SK-N-SH (cell line): ENCODE measurements at regions not wholly inside any gene's neighbourhood (a gene's known extent, or its start where the extent isn't known, plus 50 kb on each side); places are given as distances from the start of the nearest gene placed in this dataset.

Experiments
- CTCF ChIA-PET: fragments of 300-600, 350-600 bp; formaldehyde crosslinking; extraction: SDS; loops from one replicate; lab custom pipeline; 2021; lab: Yijun Ruan, JAX
- POLR2A ChIA-PET: fragments of 350-600 bp; sonication (Branson Sonifier 250); formaldehyde crosslinking; extraction: SDS; loops from one replicate; lab custom pipeline; 2020; ENCODE audit warnings: antibody characterized with exemption, inconsistent platforms; lab: Yijun Ruan, JAX
- DNase-seq: peaks from one replicate; pipeline ENCODE4 v3.0.0; 2012
- H2AFZ ChIP-seq: fragments of 200-600 bp; sonication (generic); 2 replicates; pipeline ENCODE4 v1.8.1; 2016; ENCODE audit warnings: antibody characterized with exemption, mild to moderate bottlenecking, low read depth
- H3F3A ChIP-seq: fragments of 200-600 bp; sonication (generic); replicated peaks from 2 replicates; pipeline ENCODE3; 2016; ENCODE audit warnings: antibody characterized with exemption, mild to moderate bottlenecking; ENCODE audit not compliant: insufficient read depth
- H3K27ac ChIP-seq, 2 experiments: fragments of 200-500 bp in 1 of 2; fragments of 200-600 bp in 1 of 2; sonication (Bioruptor generic) in 1 of 2; sonication (generic), shearing (Covaris generic) in 1 of 2; 2 replicates each; pipeline versions ENCODE4 v1.5.1 to v1.6.1; 2014 to 2016; ENCODE audit warnings: low read depth in 2 of 2, inconsistent platforms in 1 of 2, low read length in 1 of 2, mild to moderate bottlenecking in 1 of 2, mixed read lengths in 1 of 2
- H3K27me3 ChIP-seq: fragments of 200-600 bp; sonication (generic), shearing (Covaris generic); 2 replicates; pipeline ENCODE4 v1.6.1; 2016; ENCODE audit warnings: mixed run types; ENCODE audit not compliant: insufficient read depth
- H3K36me3 ChIP-seq, 2 experiments: fragments of 200-500 bp in 1 of 2; fragments of 200-600 bp in 1 of 2; sonication (Bioruptor generic) in 1 of 2; sonication (generic) in 1 of 2; replicated peaks in 1 of 2; 2 replicates each; pipeline versions ENCODE3 to v1.5.1; 2014 to 2016; ENCODE audit warnings: low read length in 1 of 2, mild to moderate bottlenecking in 1 of 2; ENCODE audit not compliant: insufficient read depth in 2 of 2, control insufficient read depth in 1 of 2
- H3K4me1 ChIP-seq, 2 experiments: fragments of 200-500 bp in 1 of 2; fragments of 200-600 bp in 1 of 2; sonication (Bioruptor generic) in 1 of 2; sonication (generic), shearing (Covaris generic) in 1 of 2; 2 replicates each; pipeline versions ENCODE4 v1.5.1 to v1.6.1; 2014 to 2016; ENCODE audit warnings: low read depth in 1 of 2, low read length in 1 of 2, mixed run types in 1 of 2; ENCODE audit not compliant: insufficient read depth in 2 of 2, control insufficient read depth in 1 of 2
- H3K4me2 ChIP-seq: fragments of 200-600 bp; sonication (generic), shearing (Covaris generic); 2 replicates; pipeline ENCODE4 v1.6.1; 2017; ENCODE audit warnings: mixed run types
- H3K4me3 ChIP-seq, 2 experiments: fragments of 200-500 bp in 1 of 2; fragments of 200-600 bp in 1 of 2; sonication (Bioruptor generic) in 1 of 2; sonication (generic), shearing (Covaris generic) in 1 of 2; 2 replicates each; pipeline versions ENCODE4 v1.5.1 to v1.8.1; 2014 to 2016; ENCODE audit warnings: low read depth in 2 of 2, inconsistent platforms in 1 of 2, low read length in 1 of 2, mild to moderate bottlenecking in 1 of 2, mixed read lengths in 1 of 2, moderate library complexity in 1 of 2
- H3K79me2 ChIP-seq: fragments of 200-600 bp; sonication (generic); 2 replicates; pipeline ENCODE4 v1.8.1; 2017; ENCODE audit warnings: mild to moderate bottlenecking; ENCODE audit not compliant: insufficient read depth
- H3K9ac ChIP-seq: fragments of 200-600 bp; sonication (generic); 2 replicates; pipeline ENCODE4 v1.6.1; 2017; ENCODE audit warnings: mixed run types
- H3K9me2 ChIP-seq: fragments of 200-600 bp; sonication (generic); 2 replicates; pipeline ENCODE4 v1.6.1; 2017; ENCODE audit warnings: mixed run types
- H3K9me3 ChIP-seq: fragments of 200-600 bp; sonication (generic); 2 replicates; pipeline ENCODE4 v1.6.1; 2017; ENCODE audit warnings: mixed run types, mild to moderate bottlenecking, moderate library complexity
- H4K20me1 ChIP-seq: fragments of 200-600 bp; sonication (generic); 2 replicates; pipeline ENCODE4 v1.6.1; 2017; ENCODE audit warnings: mild to moderate bottlenecking, mixed run types; ENCODE audit not compliant: insufficient read depth
- EP300 ChIP-seq, 2 experiments: IDR thresholded peaks; 2 replicates each; pipeline versions ENCODE4 v1.4.0 to v1.6.1; 2012; ENCODE audit warnings: borderline replicate concordance in 1 of 2, low read depth in 1 of 2, low read length in 1 of 2
- FOSL2 ChIP-seq: IDR thresholded peaks from 2 replicates; pipeline ENCODE4 v1.4.0; 2012; ENCODE audit warnings: low read depth, mild to moderate bottlenecking, moderate library complexity, borderline replicate concordance
- GATA2 ChIP-seq: sonication (generic); formaldehyde crosslinking; IDR thresholded peaks from 2 replicates; pipeline ENCODE4 v1.5.0; 2020; ENCODE audit warnings: mild to moderate bottlenecking, missing genetic modification reagents
- JUND ChIP-seq: IDR thresholded peaks from 2 replicates; pipeline ENCODE4 v1.4.0; 2012
- MXI1 ChIP-seq: IDR thresholded peaks from 2 replicates; pipeline ENCODE4 v1.6.1; 2012; ENCODE audit warnings: mild to moderate bottlenecking, low read depth, low read length, improper control_type of control experiment
- NFIC ChIP-seq: IDR thresholded peaks from 2 replicates; pipeline ENCODE4 v1.4.0; 2012; ENCODE audit warnings: borderline replicate concordance
- RXRA ChIP-seq: IDR thresholded peaks from 2 replicates; pipeline ENCODE4 v1.4.0; 2012; ENCODE audit warnings: low read depth, mild to moderate bottlenecking, borderline replicate concordance
- SIN3A ChIP-seq: IDR thresholded peaks from 2 replicates; pipeline ENCODE4 v1.6.1; 2012; ENCODE audit warnings: low read depth, mild to moderate bottlenecking, low read length, moderate library complexity, borderline replicate concordance
- TAF1 ChIP-seq: IDR thresholded peaks from 2 replicates; pipeline ENCODE4 v1.6.1; 2012; ENCODE audit warnings: low read depth, mild to moderate bottlenecking, low read length, moderate library complexity, borderline replicate concordance
- TCF12 ChIP-seq: IDR thresholded peaks from 2 replicates; pipeline ENCODE4 v1.4.0; 2012
- YY1 ChIP-seq: IDR thresholded peaks from 2 replicates; pipeline ENCODE4 v1.4.0; 2012; ENCODE audit warnings: low read depth, mild to moderate bottlenecking
- WGBS: methylation state at CpG from one replicate; pipeline ENCODE4 v1.1.6; 2017; ENCODE audit warnings: low lambda C conversion rate; 5-methylcytosine and 5-hydroxymethylcytosine counted together
- TF ChIP-seq, protein P1 (sequence below): fragments of 200-600 bp; sonication (generic); IDR thresholded peaks from 2 replicates; pipeline ENCODE4 v1.6.1; 2017; ENCODE audit warnings: antibody characterized with exemption, mild to moderate bottlenecking, moderate library complexity
- TF ChIP-seq, protein P2 (sequence below): fragments of 150-350 bp; IDR thresholded peaks from 2 replicates; pipeline ENCODE4 v1.6.1; 2017; ENCODE audit warnings: antibody characterized with exemption, low read length, low read depth, borderline replicate concordance
- TF ChIP-seq, protein P3 (sequence below): IDR thresholded peaks from 2 replicates; pipeline ENCODE4; 2012
- TF ChIP-seq, protein P4 (sequence below): IDR thresholded peaks from 2 replicates; pipeline ENCODE4 v1.4.0; 2012; ENCODE audit warnings: low read depth

DNA sequence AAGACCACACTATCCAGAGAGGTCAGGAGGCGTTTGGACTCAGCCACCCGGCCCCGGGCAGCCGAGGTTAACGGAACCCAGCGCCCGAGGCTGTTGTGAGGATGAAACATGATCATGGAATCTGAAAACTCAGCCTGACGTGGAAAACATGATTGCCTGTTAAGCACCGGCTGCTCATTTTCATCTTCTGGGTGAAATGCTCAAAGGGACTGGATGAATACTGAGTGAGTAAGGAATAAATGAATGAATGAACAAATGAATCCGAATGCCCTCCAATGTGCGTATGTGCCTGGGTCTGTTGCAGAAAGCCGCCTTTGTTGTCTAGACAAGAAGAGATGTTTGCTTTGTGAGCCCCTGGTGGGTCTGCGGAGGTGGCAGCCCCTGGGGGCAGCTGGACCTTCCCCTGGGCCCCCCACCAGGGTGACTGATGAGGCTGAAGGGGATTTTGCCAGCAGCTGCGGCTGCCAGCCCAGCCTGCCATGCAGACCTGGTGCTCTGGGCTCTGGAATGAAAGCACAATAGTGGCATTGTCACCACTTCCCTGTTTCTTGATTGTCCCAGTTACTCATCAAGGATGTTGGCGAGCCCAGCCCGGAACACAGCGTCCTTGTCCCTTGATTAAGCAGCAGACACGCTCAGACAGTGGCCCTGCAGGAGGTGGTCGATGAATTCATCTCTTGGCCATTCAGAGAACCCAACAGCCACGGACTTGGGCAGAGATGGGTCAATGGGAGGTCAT is 211.1 kb downstream of the ANKRD60 start:
- H3K9ac ChIP-seq: peak overlapping the region; percentile 65; the same call in 1 of the 2 replicates
- H3K9me2 ChIP-seq: no peaks in the 10 kb centered on the region
- no peaks in the 10 kb centered on the region for H4K20me1 ChIP-seq
- no peak for DNase-seq
- no peaks in the 10 kb centered on the region for H3K9me3 ChIP-seq
- POLR2A ChIA-PET: interaction anchor here (1.1 kb wide), 1 partner anchor 15 kb away, joined by 3 read pairs; no protein-coding TSS in a partner anchor
- CTCF ChIA-PET: no interaction called here
- no peaks in the 10 kb centered on the region for H3K36me3 ChIP-seq
- peak overlapping the region; percentile 79 for H3K4me2 ChIP-seq
- no peaks in the 10 kb centered on the region for H3K79me2 ChIP-seq
- peak overlapping the region in 1 of 2 experiments; percentile 44; a peak in 1 of 4 replicates for H3K4me3 ChIP-seq
- peaks cover 12% of the 10 kb centered on the region for H3F3A ChIP-seq
- H3K4me1 ChIP-seq: peaks cover 12 to 37% of the 10 kb centered on the region in 2 experiments; a peak in 3 of 4 replicates
- peak overlapping the region in 1 of 2 experiments; percentile 83; a peak in 3 of 4 replicates for H3K27ac ChIP-seq
- no peaks in the 10 kb centered on the region for H3K27me3 ChIP-seq
- H2AFZ ChIP-seq: peak overlapping the region; percentile 71; the same call in 1 of the 2 replicates
- WGBS: 23% methylated on average over 19 of the region's 20 CpGs
- TF ChIP-seq YY1: no peak
- TF ChIP-seq, protein P1, sequence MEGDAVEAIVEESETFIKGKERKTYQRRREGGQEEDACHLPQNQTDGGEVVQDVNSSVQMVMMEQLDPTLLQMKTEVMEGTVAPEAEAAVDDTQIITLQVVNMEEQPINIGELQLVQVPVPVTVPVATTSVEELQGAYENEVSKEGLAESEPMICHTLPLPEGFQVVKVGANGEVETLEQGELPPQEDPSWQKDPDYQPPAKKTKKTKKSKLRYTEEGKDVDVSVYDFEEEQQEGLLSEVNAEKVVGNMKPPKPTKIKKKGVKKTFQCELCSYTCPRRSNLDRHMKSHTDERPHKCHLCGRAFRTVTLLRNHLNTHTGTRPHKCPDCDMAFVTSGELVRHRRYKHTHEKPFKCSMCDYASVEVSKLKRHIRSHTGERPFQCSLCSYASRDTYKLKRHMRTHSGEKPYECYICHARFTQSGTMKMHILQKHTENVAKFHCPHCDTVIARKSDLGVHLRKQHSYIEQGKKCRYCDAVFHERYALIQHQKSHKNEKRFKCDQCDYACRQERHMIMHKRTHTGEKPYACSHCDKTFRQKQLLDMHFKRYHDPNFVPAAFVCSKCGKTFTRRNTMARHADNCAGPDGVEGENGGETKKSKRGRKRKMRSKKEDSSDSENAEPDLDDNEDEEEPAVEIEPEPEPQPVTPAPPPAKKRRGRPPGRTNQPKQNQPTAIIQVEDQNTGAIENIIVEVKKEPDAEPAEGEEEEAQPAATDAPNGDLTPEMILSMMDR: no peak
- TF ChIP-seq, protein P2, sequence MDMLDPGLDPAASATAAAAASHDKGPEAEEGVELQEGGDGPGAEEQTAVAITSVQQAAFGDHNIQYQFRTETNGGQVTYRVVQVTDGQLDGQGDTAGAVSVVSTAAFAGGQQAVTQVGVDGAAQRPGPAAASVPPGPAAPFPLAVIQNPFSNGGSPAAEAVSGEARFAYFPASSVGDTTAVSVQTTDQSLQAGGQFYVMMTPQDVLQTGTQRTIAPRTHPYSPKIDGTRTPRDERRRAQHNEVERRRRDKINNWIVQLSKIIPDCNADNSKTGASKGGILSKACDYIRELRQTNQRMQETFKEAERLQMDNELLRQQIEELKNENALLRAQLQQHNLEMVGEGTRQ: no peak
- TF ChIP-seq, protein P3, sequence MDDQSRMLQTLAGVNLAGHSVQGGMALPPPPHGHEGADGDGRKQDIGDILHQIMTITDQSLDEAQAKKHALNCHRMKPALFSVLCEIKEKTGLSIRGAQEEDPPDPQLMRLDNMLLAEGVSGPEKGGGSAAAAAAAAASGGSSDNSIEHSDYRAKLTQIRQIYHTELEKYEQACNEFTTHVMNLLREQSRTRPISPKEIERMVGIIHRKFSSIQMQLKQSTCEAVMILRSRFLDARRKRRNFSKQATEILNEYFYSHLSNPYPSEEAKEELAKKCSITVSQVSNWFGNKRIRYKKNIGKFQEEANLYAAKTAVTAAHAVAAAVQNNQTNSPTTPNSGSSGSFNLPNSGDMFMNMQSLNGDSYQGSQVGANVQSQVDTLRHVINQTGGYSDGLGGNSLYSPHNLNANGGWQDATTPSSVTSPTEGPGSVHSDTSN: peak; percentile 22; the same call in 1 of the 2 replicates
- TF ChIP-seq, protein P4, sequence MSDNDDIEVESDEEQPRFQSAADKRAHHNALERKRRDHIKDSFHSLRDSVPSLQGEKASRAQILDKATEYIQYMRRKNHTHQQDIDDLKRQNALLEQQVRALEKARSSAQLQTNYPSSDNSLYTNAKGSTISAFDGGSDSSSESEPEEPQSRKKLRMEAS: no peak
- no peak for TF ChIP-seq TAF1
- peak; percentile 28; the same call in 1 of the 2 replicates for TF ChIP-seq JUND
- no peak for TF ChIP-seq SIN3A
- TF ChIP-seq EP300 (IDR thresholded peaks at IDR 0.05; ENCODE audit: borderline replicate concordance in 1 of 2, low read depth in 1 of 2, low read length in 1 of 2): peak in 1 of 2 experiments; percentile 26; a peak in 1 of 4 replicates
- TF ChIP-seq NFIC: 0 out of 2 replicates have a peak, but pooled peaks have one; percentile 42
- no peak for TF ChIP-seq GATA2 (CRISPR knock-in tag)
- TF ChIP-seq RXRA: peak; percentile 54; the same call in 1 of the 2 replicates
- TF ChIP-seq MXI1: no peak
- TF ChIP-seq FOSL2: peak; percentile 40
- peak; percentile 60 for TF ChIP-seq TCF12
